Kidney (tissue), 13 donors: ENCODE measurements at regions not wholly inside any gene's neighbourhood (a gene's known extent, or its start where the extent isn't known, plus 50 kb on each side); places are given as distances from the start of the nearest gene placed in this dataset.

Source experiments
- DNase-seq, 5 donors: peaks; one replicate each; pipeline ENCODE4 v3.0.0-alpha.2; 2013 to 2020
- FAIRE-seq: peaks from 2 replicates; lab custom pipeline; 2012; peaks lifted over from hg19 to GRCh38; lab: Jason Lieb, UNC
- H3K27ac ChIP-seq, 2 donors: one replicate each; pipeline ENCODE4 v1.7.0; 2013; ENCODE audit warnings: low read depth in 2 of 2, low read length in 2 of 2, inconsistent platforms in 1 of 2
- H3K27me3 ChIP-seq: one replicate; pipeline ENCODE4 v1.7.1; 2013; ENCODE audit warnings: low read length, inconsistent platforms; ENCODE audit not compliant: control insufficient read depth, insufficient read depth
- H3K36me3 ChIP-seq, 3 donors: one replicate each; pipeline versions ENCODE4 v1.7.0 to v1.7.1; 2013; ENCODE audit warnings: low read length in 3 of 3, control low read depth in 1 of 3, inconsistent platforms in 1 of 3; ENCODE audit not compliant: insufficient read depth in 3 of 3, control insufficient read depth in 2 of 3
- H3K4me1 ChIP-seq, 3 donors: one replicate each; pipeline versions ENCODE4 v1.7.0 to v1.7.1; 2013; ENCODE audit warnings: low read length in 3 of 3, inconsistent platforms in 1 of 3, low read depth in 1 of 3; ENCODE audit not compliant: control insufficient read depth in 2 of 3, insufficient read depth in 2 of 3
- H3K4me3 ChIP-seq, 3 donors: one replicate each; pipeline versions ENCODE4 v1.7.0 to v1.8.1; 2013; ENCODE audit warnings: low read length in 3 of 3, control low read depth in 1 of 3, inconsistent platforms in 1 of 3
- H3K9ac ChIP-seq, 3 donors: one replicate each; pipeline versions ENCODE4 v1.7.0 to v1.7.1; 2013; ENCODE audit warnings: low read length in 3 of 3, control low read depth in 1 of 3, inconsistent platforms in 1 of 3
- H3K9me3 ChIP-seq, 3 donors: one replicate each; pipeline versions ENCODE4 v1.7.0 to v1.7.1; 2013; ENCODE audit warnings: low read length in 3 of 3, control low read depth in 1 of 3, inconsistent platforms in 1 of 3; ENCODE audit not compliant: control insufficient read depth in 2 of 3, insufficient read depth in 1 of 3
- CTCF ChIP-seq: IDR thresholded peaks from 3 replicates; pipeline ENCODE4 v1.5.1; 2012; ENCODE audit warnings: mild to moderate bottlenecking, moderate library complexity, borderline replicate concordance; ENCODE audit not compliant: insufficient read depth; ENCODE audit errors: extremely low read depth
- intact Hi-C: fragments of 100-400 bp; cut with DNase I; formaldehyde crosslinking; loops from one replicate; pipeline ENCODE4 v1.11.1; 2022
- donor health status: control.
- donor health status: control.
- donor health status: control.
- donor health status: control.
- donor health status: control.
- donor health status: DM: yes; HTN: yes; CAD: no.
- donor health status: Normal renal cell carcinoma (clear cell type).

- peak overlapping the region in 1 of 2 donors; percentile 12 for H3K27ac ChIP-seq
Measured at GRCh38 chr3:178059119-178059518, 477.1 kb upstream of the KCNMB2 start.

GRCh38 chr3:178059836-178060235 is 476.4 kb upstream of the KCNMB2 start:
- DNase-seq (no peak), FAIRE-seq (no peak)
- H3K4me3 ChIP-seq: peak overlapping the region in 2 of 3 donors; percentile 40 to 49
- peaks cover 0 to 4% (median 2%) of the 10 kb centered on the region in 3 donors for H3K4me1 ChIP-seq
- intact Hi-C loops: no loop called here
- H3K9me3 ChIP-seq: no peaks in the 10 kb centered on the region
- no peaks in the 10 kb centered on the region for H3K36me3 ChIP-seq
- no peaks in the 10 kb centered on the region for H3K27me3 ChIP-seq
- H3K27ac ChIP-seq: peak overlapping the region in 1 of 2 donors; percentile 69
- TF ChIP-seq CTCF: no peak
- no peak overlapping the region for H3K9ac ChIP-seq

More at GRCh38 chr3:178059119-178059518, 477.1 kb upstream of the KCNMB2 start:
- Histone ChIP-seq H3K4me3 (no peak overlapping the region), H3K27me3 (no peaks in the 10 kb centered on the region), H3K4me1 (peaks cover 0 to 4% (median 2%) of the 10 kb centered on the region in 3 donors), H3K9ac (no peak overlapping the region), H3K36me3 (no peaks in the 10 kb centered on the region), H3K9me3 (no peaks in the 10 kb centered on the region)
- FAIRE-seq (no peak), DNase-seq (peak in 1 of 5 donors; percentile 60)
- TF ChIP-seq CTCF: no peak
- intact Hi-C loops: no loop called here

- H3K4me3 ChIP-seq: no peak overlapping the region
- no peaks in the 10 kb centered on the region for H3K27me3 ChIP-seq
- no peaks in the 10 kb centered on the region for H3K9me3 ChIP-seq
- no peak for TF ChIP-seq CTCF
- H3K4me1 ChIP-seq: peaks cover 0 to 4% (median 2%) of the 10 kb centered on the region in 3 donors
- FAIRE-seq (peak; percentile 49), DNase-seq (peak in 3 of 5 donors; percentile 28 to 73 (median 60))
- no peaks in the 10 kb centered on the region for H3K36me3 ChIP-seq
- intact Hi-C loops: no loop called here
- no peak overlapping the region for H3K9ac ChIP-seq
- peak overlapping the region in 1 of 2 donors; percentile 5 for H3K27ac ChIP-seq
Measured at GRCh38 chr3:178060407-178060806, 475.8 kb upstream of the KCNMB2 start.

GRCh38 chr3:178062126-178062525 is 474.1 kb upstream of the KCNMB2 start:
- H3K36me3 ChIP-seq: no peaks in the 10 kb centered on the region
- FAIRE-seq (no peak), DNase-seq (no peak)
- H3K9me3 ChIP-seq: no peaks in the 10 kb centered on the region
- no peaks in the 10 kb centered on the region for H3K27me3 ChIP-seq
- intact Hi-C loops: no loop called here
- no peak overlapping the region for H3K4me3 ChIP-seq
- no peak overlapping the region for H3K9ac ChIP-seq
- no peak overlapping the region for H3K27ac ChIP-seq
- no peak for TF ChIP-seq CTCF
- peaks cover 0 to 4% (median 2%) of the 10 kb centered on the region in 3 donors for H3K4me1 ChIP-seq
